Esophagus squamous epithelium (tissue), 5 donors: ENCODE measurements at regions not wholly inside any gene's neighbourhood (a gene's known extent, or its start where the extent isn't known, plus 50 kb on each side); places are given as distances from the start of the nearest gene placed in this dataset.

Experiments used
- DNase-seq: peaks from one replicate; lab custom pipeline; 2025; lab: John Stamatoyannopoulos, UW
- H3K27ac ChIP-seq, 4 donors: fragments of 200-600 bp; sonication (generic); one replicate each; pipeline ENCODE4 v1.5.1; 2016 to 2019; ENCODE audit warnings: mild to moderate bottlenecking in 1 of 4
- H3K27me3 ChIP-seq, 4 donors: fragments of 200-600 bp; sonication (generic); 1 replicate in 3 of 4; 2 replicates in 1 of 4; pipeline versions ENCODE4 v1.5.1 to v1.6.0; 2017 to 2021; ENCODE audit warnings: antibody characterized with exemption in 1 of 4
- H3K36me3 ChIP-seq, 3 donors: fragments of 200-600 bp; sonication (generic); one replicate each; pipeline ENCODE4 v1.5.1; 2016 to 2019
- H3K4me1 ChIP-seq, 3 donors: fragments of 200-600 bp; sonication (generic); one replicate each; pipeline ENCODE4 v1.5.1; 2017 to 2019
- H3K4me3 ChIP-seq, 4 donors: fragments of 200-600 bp; sonication (generic); 1 replicate in 3 of 4; 2 replicates in 1 of 4; pipeline ENCODE4 v1.5.1; 2016 to 2019; ENCODE audit warnings: mild to moderate bottlenecking in 2 of 4, moderate library complexity in 1 of 4
- H3K9me3 ChIP-seq, 3 donors: fragments of 200-600 bp; sonication (generic); one replicate each; pipeline ENCODE4 v1.5.1; 2016 to 2019
- CTCF ChIP-seq, 6 experiments: fragments of 450-650 bp in 4 of 6; fragments of 200-600 bp in 2 of 6; sonication (generic) in 2 of 6; IDR thresholded peaks; one replicate each; pipeline ENCODE4 v1.5.1; 2016 to 2019; ENCODE audit warnings: antibody characterized with exemption in 6 of 6, mild to moderate bottlenecking in 4 of 6, moderate library complexity in 4 of 6
- POLR2A ChIP-seq, 4 donors: fragments of 450-650 bp; IDR thresholded peaks; one replicate each; pipeline ENCODE4 v1.6.1; 2017; ENCODE audit warnings: antibody characterized with exemption in 4 of 4, mild to moderate bottlenecking in 4 of 4, moderate library complexity in 3 of 4
- WGBS, 2 donors: methylation state at CpG; one replicate each; pipeline ENCODE4 v1.1.5; 2018; 5-methylcytosine and 5-hydroxymethylcytosine counted together
- intact Hi-C: fragments of 100-400 bp; cut with DNase I; formaldehyde crosslinking; loops from one replicate; pipeline ENCODE4 v1.15.0; 2022
- donor health status: DM: yes; HTN: yes; CAD: no.

GRCh38 chr5:162752612-162753011, 684.8 kb upstream of the CCNG1 start:
- intact Hi-C loops, result no loop called here
- 60 to 64% methylated on average over 3 of the region's 3 CpGs for WGBS, 2 donors
- no peaks in the 10 kb centered on the region for H3K9me3 ChIP-seq
- no peaks in the 10 kb centered on the region for H3K27me3 ChIP-seq
- no peak overlapping the region for H3K4me3 ChIP-seq
- TF ChIP-seq CTCF (IDR thresholded peaks at IDR 0.05), result no peak
- H3K27ac ChIP-seq, result no peak overlapping the region
- DNase-seq, result no peak
- no peaks in the 10 kb centered on the region for H3K36me3 ChIP-seq
- H3K4me1 ChIP-seq, result no peaks in the 10 kb centered on the region

- no peaks in the 10 kb centered on the region for H3K9me3 ChIP-seq
- 68 to 76% methylated on average over 5 of the region's 5 CpGs for WGBS, 2 donors
- intact Hi-C loops, result no loop called here
- no peak overlapping the region for H3K4me3 ChIP-seq
- no peak for TF ChIP-seq CTCF (IDR thresholded peaks at IDR 0.05)
- no peak for TF ChIP-seq POLR2A (IDR thresholded peaks at IDR 0.05)
- no peaks in the 10 kb centered on the region for H3K36me3 ChIP-seq
- no peaks in the 10 kb centered on the region for H3K27me3 ChIP-seq
- H3K4me1 ChIP-seq, result no peaks in the 10 kb centered on the region
- DNase-seq, result no peak
- H3K27ac ChIP-seq, result no peak overlapping the region
Observed at GRCh38 chr5:162762119-162762518, 675.3 kb upstream of the CCNG1 start.

- no peak for DNase-seq
- intact Hi-C loops, result no loop called here
- Histone ChIP-seq H3K27ac (no peak overlapping the region), H3K36me3 (no peaks in the 10 kb centered on the region), H3K4me1 (no peaks in the 10 kb centered on the region), H3K9me3 (no peaks in the 10 kb centered on the region), H3K27me3 (no peaks in the 10 kb centered on the region), H3K4me3 (no peak overlapping the region)
- 30 to 45% methylated on average over 4 of the region's 4 CpGs for WGBS, 2 donors
- no peak for TF ChIP-seq POLR2A (IDR thresholded peaks at IDR 0.05)
- TF ChIP-seq CTCF (IDR thresholded peaks at IDR 0.05), result no peak
Observed at GRCh38 chr5:162769019-162769418, 668.4 kb upstream of the CCNG1 start.

GRCh38 chr5:162785673-162786072, 651.7 kb upstream of the CCNG1 start:
- Histone ChIP-seq H3K27ac (no peak overlapping the region), H3K9me3 (peaks cover 0 to 6% (median 0%) of the 10 kb centered on the region in 3 donors), H3K4me3 (no peak overlapping the region), H3K4me1 (no peaks in the 10 kb centered on the region), H3K27me3 (no peaks in the 10 kb centered on the region), H3K36me3 (no peaks in the 10 kb centered on the region)
- 27 to 50% methylated on average over 1 of the region's 1 CpG for WGBS, 2 donors
- TF ChIP-seq CTCF (IDR thresholded peaks at IDR 0.05) (no peak), POLR2A (IDR thresholded peaks at IDR 0.05) (no peak)
- no peak for DNase-seq
- intact Hi-C loops, result no loop called here

GRCh38 chr5:162786234-162786633, 651.2 kb upstream of the CCNG1 start:
- Histone ChIP-seq H3K9me3 (peaks cover 0 to 6% (median 0%) of the 10 kb centered on the region in 3 donors), H3K4me1 (no peaks in the 10 kb centered on the region), H3K27ac (no peak overlapping the region), H3K36me3 (no peaks in the 10 kb centered on the region), H3K27me3 (no peaks in the 10 kb centered on the region), H3K4me3 (no peak overlapping the region)
- no peak for DNase-seq
- WGBS, 2 donors, result 60 to 87% methylated on average over 1 of the region's 1 CpG
- intact Hi-C loops, result no loop called here
- TF ChIP-seq POLR2A (IDR thresholded peaks at IDR 0.05), result no peak
- no peak for TF ChIP-seq CTCF (IDR thresholded peaks at IDR 0.05)
